Fibroblast of skin of right quadriceps (primary cell): ENCODE measurements at regions not wholly inside any gene's neighbourhood (a gene's known extent, or its start where the extent isn't known, plus 50 kb on each side); places are given as distances from the start of the nearest gene placed in this dataset.

ENCODE experiments used
- DNase-seq: peaks from one replicate; pipeline ENCODE4 v3.0.0-alpha.2; 2013

GRCh38 chr1:10848109-10848684 lies 51.8 kb upstream of the CASZ1 start:
- no peak for DNase-seq

- DNase-seq = no peak
Measured at GRCh38 chr1:10850026-10850425, 53.6 kb upstream of the CASZ1 start.

DNA sequence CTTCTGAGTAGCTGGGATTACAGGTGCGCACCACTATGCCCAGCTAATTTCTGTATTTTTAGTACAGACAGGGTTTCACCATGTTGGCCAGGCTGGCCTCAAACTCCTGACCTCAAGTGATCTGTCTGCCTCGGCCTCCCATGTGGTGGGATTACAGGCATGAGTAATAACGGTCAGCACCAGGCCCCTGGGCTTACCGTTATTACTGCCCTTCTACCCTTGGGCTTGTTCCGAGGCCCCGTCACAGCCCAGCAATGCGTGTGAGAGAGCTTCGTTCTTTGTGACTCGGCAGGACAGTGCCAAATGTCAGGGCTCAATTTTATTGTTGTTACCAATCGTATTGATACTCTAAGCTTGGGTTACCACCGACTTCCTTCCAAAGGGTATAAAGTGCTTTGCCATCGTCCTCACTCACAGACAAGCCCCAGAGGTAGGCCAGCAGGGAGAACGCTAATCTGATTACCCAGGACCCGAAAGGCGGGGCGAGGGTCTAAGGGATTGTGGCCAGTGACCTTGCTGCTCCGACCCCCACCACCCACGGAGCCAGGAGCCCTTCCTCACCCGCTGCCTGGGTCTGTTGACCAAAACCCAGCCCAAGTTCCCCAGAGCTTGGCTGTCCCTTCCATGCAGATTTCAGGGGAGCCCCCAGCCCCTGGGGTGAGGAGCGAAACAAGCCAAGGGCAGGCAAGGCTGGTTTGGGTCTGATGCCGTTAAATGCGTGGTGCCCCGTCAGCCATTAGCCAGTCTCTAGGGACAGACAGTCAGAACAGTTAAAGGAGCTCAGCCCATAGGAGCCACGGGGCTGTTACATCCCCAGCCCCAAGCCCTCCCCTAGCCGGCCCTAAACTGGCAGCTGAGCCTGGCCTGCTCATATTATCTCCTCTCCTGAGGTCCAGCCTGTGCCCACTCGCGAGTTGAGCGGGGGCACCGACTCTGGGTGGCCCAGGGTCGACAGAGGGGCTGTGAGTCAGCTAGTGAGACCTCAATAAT lies 54.9 kb upstream of the CASZ1 start:
- DNase-seq = no peak

DNA sequence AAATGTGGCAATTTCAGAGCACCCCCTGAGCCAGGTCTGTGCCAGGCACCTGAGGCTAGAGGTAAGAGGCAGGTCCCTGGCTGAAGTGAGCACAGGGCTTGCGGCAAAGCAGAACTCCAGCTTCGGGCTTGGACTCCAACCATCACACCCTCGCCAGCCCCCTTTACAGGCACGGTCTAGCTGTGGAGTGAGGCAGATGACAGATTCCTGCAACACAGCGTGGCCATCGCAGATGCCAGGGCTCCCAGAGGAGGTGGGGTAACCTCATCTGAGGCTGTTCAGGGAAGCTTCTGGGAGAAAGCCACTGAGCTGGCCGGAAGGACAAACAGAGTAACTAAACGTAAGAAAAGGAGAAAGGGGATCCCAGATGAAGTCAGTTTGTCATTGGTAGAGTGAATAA lies 55.6 kb upstream of the CASZ1 start:
- no peak for DNase-seq

GRCh38 chr1:10852486-10852885 lies 56.0 kb upstream of the CASZ1 start:
- DNase-seq = no peak

DNA sequence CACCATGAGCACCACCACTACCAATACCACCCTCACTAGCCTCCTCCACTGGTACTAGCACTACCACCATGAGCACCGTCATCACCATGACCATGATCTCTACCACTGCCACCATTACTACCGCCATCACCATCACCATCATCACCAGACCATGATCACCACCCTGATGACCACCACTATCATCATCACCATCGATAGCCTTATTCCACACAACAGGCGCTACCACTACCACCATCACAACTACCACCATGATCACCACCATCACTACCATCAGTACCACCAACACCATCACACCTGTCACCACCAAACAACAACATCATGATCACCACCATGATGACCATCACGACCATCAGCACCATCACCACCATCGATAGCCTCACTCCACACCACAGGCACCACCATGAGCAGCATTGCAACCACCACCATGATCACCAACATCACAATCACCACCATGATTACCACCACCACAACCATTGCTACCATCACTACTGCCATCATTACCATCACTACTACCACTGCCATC lies 56.6 kb upstream of the CASZ1 start:
- DNase-seq = no peak

DNA sequence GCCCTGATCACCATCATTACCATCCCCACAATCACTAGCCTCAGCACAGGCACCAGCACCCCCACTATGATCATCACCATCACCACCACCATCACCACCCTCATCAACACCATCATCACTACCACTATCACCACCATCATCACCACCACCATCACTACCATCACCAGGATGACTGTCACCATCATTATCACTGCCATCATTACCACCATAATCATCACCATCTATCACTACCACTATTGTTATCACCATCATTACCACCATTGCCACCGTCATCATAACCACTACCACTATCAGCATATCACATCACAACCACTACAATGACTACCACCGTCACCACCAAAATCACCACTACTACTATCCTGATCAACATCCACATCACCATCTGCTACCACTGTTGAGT lies 57.3 kb upstream of the CASZ1 start:
- no peak for DNase-seq

DNA sequence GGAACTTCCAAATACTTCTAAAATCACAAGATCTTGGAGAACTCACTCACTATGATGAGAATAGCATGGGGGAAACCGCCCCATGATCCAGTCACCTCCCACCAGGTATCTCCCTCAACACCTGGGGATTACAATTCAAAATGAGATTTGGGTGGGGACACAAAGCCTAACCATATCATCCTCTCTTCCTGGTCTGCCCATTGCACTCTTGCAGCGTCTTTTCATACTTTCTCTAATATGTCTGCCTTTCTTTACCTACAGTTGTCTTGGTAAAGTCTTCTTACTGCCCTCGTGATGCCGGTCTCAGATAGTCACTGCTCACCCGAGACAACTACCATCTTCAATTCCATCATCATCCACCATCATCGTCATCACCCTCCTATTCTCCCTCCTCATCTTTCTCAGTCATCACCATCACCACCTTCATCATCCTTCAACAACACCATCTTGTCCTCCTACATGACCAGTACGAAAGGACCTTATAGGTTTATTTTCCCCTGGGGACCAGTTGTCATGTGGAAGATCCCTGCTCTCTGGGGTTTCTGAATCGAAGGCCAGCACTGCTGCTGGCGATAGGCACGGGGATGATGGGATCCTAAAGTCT lies 58.5 kb upstream of the CASZ1 start:
- DNase-seq = no peak

GRCh38 chr1:10856176-10856683 lies 59.8 kb upstream of the CASZ1 start:
- no peak for DNase-seq

- no peak for DNase-seq
Measured at GRCh38 chr1:10856863-10857598, 60.6 kb upstream of the CASZ1 start.

GRCh38 chr1:10857687-10858086 lies 61.2 kb upstream of the CASZ1 start:
- DNase-seq = no peak

- no peak for DNase-seq
Measured at GRCh38 chr1:10860218-10860617, 63.8 kb upstream of the CASZ1 start.

GRCh38 chr1:10860682-10861081 lies 64.2 kb upstream of the CASZ1 start:
- DNase-seq = no peak

DNA sequence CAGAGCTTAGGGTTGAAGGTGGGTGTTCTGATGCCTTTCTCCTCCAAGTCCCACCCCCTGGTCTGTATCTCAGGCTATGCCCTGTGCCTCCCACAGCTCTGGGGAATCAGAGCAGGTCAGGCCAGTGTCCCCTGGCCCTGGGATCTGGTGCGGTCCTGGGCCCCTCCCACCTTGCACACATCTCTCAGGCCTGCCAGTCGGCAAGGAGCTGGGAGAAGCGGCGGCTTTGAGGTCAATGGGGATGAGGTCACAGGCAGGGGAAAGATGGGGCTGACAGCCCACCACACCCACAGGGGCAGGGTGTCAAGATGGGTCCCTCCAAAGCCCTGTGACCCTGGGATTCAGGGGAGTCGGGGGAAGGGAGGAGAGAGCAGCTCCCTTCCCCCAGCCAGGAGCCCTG lies 65.4 kb upstream of the CASZ1 start:
- DNase-seq = no peak

GRCh38 chr1:10862743-10863335 lies 66.4 kb upstream of the CASZ1 start:
- DNase-seq = no peak

GRCh38 chr1:10863886-10864285 lies 67.4 kb upstream of the CASZ1 start:
- no peak for DNase-seq

DNA sequence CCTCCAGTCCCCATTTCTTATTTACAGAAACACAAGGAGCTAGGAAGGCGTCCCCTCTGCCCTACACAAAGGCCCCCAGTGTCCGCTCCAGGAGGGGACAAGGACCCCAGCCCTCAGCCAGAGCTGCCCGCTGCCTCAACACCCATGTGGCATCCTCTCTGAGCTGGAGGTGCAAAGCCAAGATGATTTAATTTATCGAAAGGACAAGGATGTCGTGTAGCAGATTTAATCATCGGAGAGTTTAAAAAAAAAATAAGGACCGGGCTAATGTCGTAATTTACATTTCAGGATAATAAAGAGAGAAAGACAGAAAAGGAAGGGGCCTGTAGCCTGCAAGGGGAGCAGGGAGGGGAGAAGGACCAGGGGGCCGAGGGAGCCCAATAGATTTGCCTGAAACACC lies 68.3 kb upstream of the CASZ1 start:
- DNase-seq = no peak

GRCh38 chr1:10865518-10866320 lies 69.3 kb upstream of the CASZ1 start:
- DNase-seq = no peak

DNA sequence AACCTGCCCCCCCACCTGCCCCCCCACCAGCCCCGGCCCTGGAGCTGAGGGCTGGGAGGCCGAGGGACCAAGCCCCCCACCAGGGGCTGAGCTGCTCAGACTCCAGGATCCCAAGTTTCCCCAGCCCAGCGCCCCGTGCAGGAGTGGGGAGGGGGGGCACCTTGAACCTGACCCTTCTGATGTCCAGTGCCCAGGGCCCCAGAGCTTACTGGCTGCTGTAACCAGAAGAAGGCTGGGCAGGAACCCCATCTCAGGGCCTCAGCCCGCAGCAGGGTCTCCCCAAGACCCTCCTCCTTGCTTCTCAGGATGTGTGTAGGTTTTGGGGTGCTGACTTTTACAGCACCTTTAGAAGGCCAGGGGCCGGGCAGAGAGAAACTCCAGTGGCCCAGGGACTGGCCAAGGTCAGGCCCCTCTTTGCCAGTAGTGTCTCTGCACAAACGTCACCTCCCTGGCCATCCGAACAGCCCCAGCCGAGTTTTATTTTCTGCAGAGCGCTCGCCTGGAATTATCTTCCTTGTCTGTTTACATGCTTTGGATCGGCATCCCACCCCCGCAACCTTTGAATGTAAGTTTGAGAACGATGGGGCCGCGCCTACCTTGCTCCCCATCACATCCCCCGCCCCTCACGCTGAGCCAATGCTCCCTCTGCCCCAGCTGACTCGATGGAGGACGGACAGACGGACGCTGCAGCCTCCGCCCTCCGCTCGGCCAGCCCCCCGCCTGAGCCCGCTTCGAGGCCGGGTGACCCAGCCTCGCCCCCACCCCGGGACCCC lies 70.1 kb upstream of the CASZ1 start:
- DNase-seq = peak; percentile 10

DNA sequence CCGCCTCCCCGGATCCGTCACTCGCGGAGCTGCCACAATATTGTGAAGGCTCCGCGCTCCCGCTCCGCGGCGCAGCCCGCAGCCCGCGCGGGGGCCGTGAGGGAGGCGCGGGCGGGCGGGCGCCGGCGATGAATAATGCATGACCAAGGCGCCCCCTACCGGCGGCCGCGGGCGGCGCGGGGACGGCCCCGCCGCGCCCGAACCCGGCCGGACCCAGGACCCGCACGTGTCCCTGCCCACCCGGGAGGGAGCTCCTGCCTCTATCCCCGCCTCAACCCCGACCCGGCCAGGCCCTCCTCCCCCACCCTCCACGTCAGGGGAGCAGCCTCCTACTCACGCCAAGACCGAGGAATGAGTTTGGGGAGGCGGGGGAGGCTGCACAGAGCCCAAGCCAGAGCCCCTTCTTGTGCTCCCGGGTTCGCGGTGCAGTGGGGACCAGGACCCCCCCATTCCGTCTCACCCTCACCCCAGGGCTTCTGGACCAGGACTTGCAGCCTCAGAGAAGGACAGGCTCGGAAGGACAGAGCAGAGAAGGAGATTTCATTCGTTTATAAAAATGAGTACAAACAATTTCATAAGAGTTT lies 70.8 kb upstream of the CASZ1 start:
- DNase-seq = peak; percentile 21
